Endothelial cell of umbilical vein (primary cell): ENCODE measurements at regions not wholly inside any gene's neighbourhood (a gene's known extent, or its start where the extent isn't known, plus 50 kb on each side); places are given as distances from the start of the nearest gene placed in this dataset.

Experiments used
- BruUV-seq: library from RNA; stranded (reverse); fragments of 400-500 nt; replicated peaks from 2 replicates; lab custom pipeline; 2021; lab: Mats Ljungman, UMichigan
- CTCF ChIA-PET: fragments of 300-600, 350-600 bp; sonication (Branson Sonifier 250); formaldehyde crosslinking; loops from one replicate; lab custom pipeline; 2021; ENCODE audit warnings: antibody characterized with exemption, inconsistent platforms; lab: Charles Lee
- POLR2A ChIA-PET: fragments of 300-600, 350-600 bp; sonication (Branson Sonifier 250); formaldehyde crosslinking; loops from one replicate; lab custom pipeline; 2021; ENCODE audit warnings: antibody characterized with exemption, inconsistent platforms; lab: Charles Lee
- DNase-seq: peaks from one replicate; pipeline ENCODE4 v3.0.0-alpha.2; 2011; ENCODE audit warnings: low read depth, low spot score
- FAIRE-seq: peaks from 2 replicates; lab custom pipeline; 2011; peaks lifted over from hg19 to GRCh38; lab: Jason Lieb, UNC
- H2AFZ ChIP-seq: 2 replicates; pipeline ENCODE4 v1.6.0; 2012; ENCODE audit warnings: low read depth, low read length, control low read depth, inconsistent platforms
- H3K27ac ChIP-seq: 2 replicates; pipeline ENCODE4 v1.5.1; 2011; ENCODE audit warnings: low read depth, mild to moderate bottlenecking, control low read depth, low read length, moderate library complexity; ENCODE audit not compliant: insufficient read depth
- H3K27me3 ChIP-seq, 2 experiments: 2 replicates each; pipeline versions ENCODE4 v1.6.0 to v1.6.1; 2011; ENCODE audit warnings: low read length in 2 of 2, mixed read lengths in 1 of 2; ENCODE audit not compliant: control insufficient read depth in 2 of 2, insufficient read depth in 2 of 2
- H3K36me3 ChIP-seq, 2 experiments: 2 replicates in 1 of 2; 3 replicates in 1 of 2; pipeline ENCODE4 v1.5.1; 2011; ENCODE audit warnings: low read length in 2 of 2, mild to moderate bottlenecking in 1 of 2, moderate library complexity in 1 of 2; ENCODE audit not compliant: control insufficient read depth in 2 of 2, insufficient read depth in 2 of 2; ENCODE audit errors: extremely low read depth in 1 of 2
- H3K4me1 ChIP-seq: 3 replicates; pipeline ENCODE4 v1.5.1; 2011; ENCODE audit warnings: mild to moderate bottlenecking, low read length; ENCODE audit not compliant: control insufficient read depth, insufficient read depth; ENCODE audit errors: extremely low read depth
- H3K4me2 ChIP-seq: 2 replicates; pipeline ENCODE4 v1.6.1; 2011; ENCODE audit warnings: low read length, control low read depth, mixed read lengths; ENCODE audit not compliant: insufficient read depth
- H3K4me3 ChIP-seq, 3 experiments: fragments of 200-600 bp in 1 of 3; sonication (generic), shearing (Covaris generic) in 1 of 3; replicated peaks in 1 of 3; 2 replicates each; pipeline ENCODE4 v1.5.1; 2011 to 2016; ENCODE audit warnings: control low read depth in 3 of 3, low read length in 3 of 3, mild to moderate bottlenecking in 2 of 3, inconsistent platforms in 1 of 3, low read depth in 1 of 3, moderate library complexity in 1 of 3; ENCODE audit not compliant: insufficient read depth in 1 of 3
- H3K79me2 ChIP-seq: 2 replicates; pipeline ENCODE4 v1.6.0; 2012; ENCODE audit warnings: low read length, inconsistent platforms; ENCODE audit not compliant: control insufficient read depth, insufficient read depth
- H3K9ac ChIP-seq: replicated peaks from 2 replicates; pipeline ENCODE3; 2011; ENCODE audit warnings: low read length, control low read depth; ENCODE audit not compliant: insufficient read depth; ENCODE audit errors: extremely low read depth
- H3K9me1 ChIP-seq: replicated peaks from 3 replicates; pipeline ENCODE4 v1.6.0; 2011; ENCODE audit warnings: mild to moderate bottlenecking, low read length; ENCODE audit not compliant: control insufficient read depth, insufficient read depth; ENCODE audit errors: extremely low read depth
- H3K9me3 ChIP-seq: replicated peaks from 2 replicates; pipeline ENCODE4 v1.5.1; 2012; ENCODE audit warnings: low read length, inconsistent platforms; ENCODE audit not compliant: control insufficient read depth, insufficient read depth
- H4K20me1 ChIP-seq: replicated peaks from 2 replicates; pipeline ENCODE3; 2011; ENCODE audit warnings: mild to moderate bottlenecking, low read length; ENCODE audit not compliant: control insufficient read depth, insufficient read depth; ENCODE audit errors: extremely low read depth
- CTCF ChIP-seq, 2 donors: IDR thresholded peaks; 1 replicate in 1 of 2; 2 replicates in 1 of 2; pipeline ENCODE4 v1.5.1; 2011; ENCODE audit warnings: low read length in 2 of 2, mild to moderate bottlenecking in 2 of 2, moderate library complexity in 2 of 2, control low read depth in 1 of 2, inconsistent platforms in 1 of 2, low read depth in 1 of 2; ENCODE audit not compliant: insufficient read depth in 1 of 2; ENCODE audit errors: extremely low read depth in 1 of 2
- EZH2 ChIP-seq: IDR thresholded peaks from 2 replicates; pipeline ENCODE4 v1.6.1; 2012; ENCODE audit warnings: borderline replicate concordance, low read depth, mild to moderate bottlenecking, moderate library complexity, low read length, inconsistent platforms; ENCODE audit not compliant: severe bottlenecking
- FOS ChIP-seq: IDR thresholded peaks from 2 replicates; pipeline ENCODE4 v1.6.1; 2011; ENCODE audit warnings: mild to moderate bottlenecking, low read length, moderate library complexity, borderline replicate concordance; ENCODE audit not compliant: insufficient read depth
- GATA2 ChIP-seq: IDR thresholded peaks from 2 replicates; pipeline ENCODE4 v1.7.0; 2011; ENCODE audit warnings: low read depth, mild to moderate bottlenecking, moderate library complexity, mixed read lengths, low read length; ENCODE audit not compliant: insufficient read length, insufficient read depth
- JUN ChIP-seq: IDR thresholded peaks from 2 replicates; pipeline ENCODE4 v1.6.1; 2011; ENCODE audit warnings: borderline replicate concordance, low read depth; ENCODE audit not compliant: insufficient read length, insufficient read depth
- MAX ChIP-seq: IDR thresholded peaks from 2 replicates; pipeline ENCODE4 v1.6.1; 2011; ENCODE audit not compliant: insufficient read depth, insufficient read length
- MYC ChIP-seq: IDR thresholded peaks from one replicate; pipeline ENCODE4 v1.6.1; 2011; ENCODE audit warnings: mild to moderate bottlenecking, low read depth, low read length
- POLR2A ChIP-seq: IDR thresholded peaks from 2 replicates; pipeline ENCODE4 v1.6.1; 2012; ENCODE audit warnings: low read depth, mild to moderate bottlenecking, control low read depth, low read length
- POLR2AphosphoS5 ChIP-seq: IDR thresholded peaks from 2 replicates; pipeline ENCODE4 v1.6.1; 2012; ENCODE audit warnings: low read depth, mild to moderate bottlenecking, control low read depth, low read length, moderate library complexity; ENCODE audit not compliant: insufficient read depth
- dilution Hi-C: fragments of 300-500 bp; cut with MboI; formaldehyde crosslinking; loops from one replicate; pipeline ENCODE4 v1.15.0; 2019; ENCODE audit warnings: low sequenced_read_pairs; ENCODE audit not compliant: extremely low pct_ligation_motif_present
- intact Hi-C: fragments of 100-400 bp; cut with micrococcal nuclease; formaldehyde crosslinking; loops from one replicate; pipeline ENCODE4 v1.10.0; 2022

- intact Hi-C loops: no loop called here
- Histone ChIP-seq H3K79me2 (no peaks in the 10 kb centered on the region), H3K36me3 (no peaks in the 10 kb centered on the region), H3K9me1 (peaks cover 3% of the 10 kb centered on the region), H3K9me3 (no peaks in the 10 kb centered on the region), H3K4me2 (no peak overlapping the region), H3K27ac (no peak overlapping the region), H4K20me1 (peaks cover 2% of the 10 kb centered on the region), H2AFZ (no peak overlapping the region), H3K4me1 (peaks cover 2% of the 10 kb centered on the region), H3K4me3 (no peak overlapping the region), H3K27me3 (no peaks in the 10 kb centered on the region), H3K9ac (no peak overlapping the region)
- TF ChIP-seq POLR2AphosphoS5: no peak
- TF ChIP-seq POLR2A: no peak
- TF ChIP-seq MAX: no peak
- TF ChIP-seq CTCF (IDR thresholded peaks at IDR 0.05; ENCODE audit: extremely low read depth in 1 of 2, insufficient read depth in 1 of 2, low read depth in 1 of 2, low read length in 2 of 2): no peak
- TF ChIP-seq FOS: no peak
- TF ChIP-seq MYC: no peak
- TF ChIP-seq EZH2: no peak
- TF ChIP-seq GATA2: no peak
- TF ChIP-seq JUN: no peak
- FAIRE-seq: no peak
- POLR2A ChIA-PET: no interaction called here
- dilution Hi-C loops: no loop called here
- BruUV-seq: no TSS peak
- CTCF ChIA-PET: interaction anchor here (1.4 to 2.4 kb wide), 3 partner anchors 8 to 14 kb away, joined by 3 to 6 read pairs (median 5); no protein-coding TSS in a partner anchor
- no peak for DNase-seq
These were observed 375.5 kb downstream of the UTRN start for GRCh38 chr6:144660561-144661115.
